ENCODE measurements at regions not wholly inside any gene's neighbourhood (a gene's known extent, or its start where the extent isn't known, plus 50 kb on each side); places are given as distances from the start of the nearest gene placed in this dataset.
"Not testable (repeated sequence)": the region's sequence is repeated elsewhere in the genome, so short reads cannot be mapped to it uniquely, and the experiment has no call there.

- DNase-seq (no peak), ATAC-seq (ENCODE audit: low read depth) (no peak)
- Mint-ChIP-seq H3K27ac (peak overlapping the region; percentile 26), H3K4me1 (peaks cover 63% of the 10 kb centered on the region), H3K36me3 (ENCODE audit: low read depth) (peaks cover 32% of the 10 kb centered on the region), H3K4me3 (peak overlapping the region; percentile 9), H3K9me3 (no peaks in the 10 kb centered on the region), H3K27me3 (no peaks in the 10 kb centered on the region)
- intact Hi-C loops (cut with micrococcal nuclease): loop anchor here (1.0 kb wide), 1 partner anchor 12 kb away; no protein-coding TSS in a partner anchor
- TF ChIP-seq CTCF (IDR thresholded peaks at IDR 0.05): no peak
- POLR2A ChIA-PET: interaction anchor here (0.5 to 1.1 kb wide), 2 partner anchors 15 to 17 kb away, joined by 3 read pairs; no protein-coding TSS in a partner anchor
- CTCF ChIA-PET: no interaction called here
Measured at GRCh38 chr6:144364208-144364720, 79.1 kb downstream of the UTRN start.

- DNase-seq (no peak), ATAC-seq (ENCODE audit: low read depth) (no peak)
- Mint-ChIP-seq H3K27me3 (no peaks in the 10 kb centered on the region), H3K9me3 (no peaks in the 10 kb centered on the region), H3K27ac (peak overlapping the region; percentile 7), H3K4me1 (peaks cover 62% of the 10 kb centered on the region), H3K4me3 (no peak overlapping the region), H3K36me3 (ENCODE audit: low read depth) (peaks cover 37% of the 10 kb centered on the region)
- intact Hi-C loops (cut with micrococcal nuclease): loop anchor here (1.0 kb wide), 1 partner anchor 12 kb away; no protein-coding TSS in a partner anchor
- CTCF ChIA-PET: no interaction called here
- no peak for TF ChIP-seq CTCF (IDR thresholded peaks at IDR 0.05)
- POLR2A ChIA-PET: interaction anchor here (0.5 to 1.1 kb wide), 2 partner anchors 15 to 18 kb away, joined by 3 read pairs; no protein-coding TSS in a partner anchor
Measured at GRCh38 chr6:144364782-144365181, 79.6 kb downstream of the UTRN start.

- H3K4me3 Mint-ChIP-seq: no peak overlapping the region
- H3K27ac Mint-ChIP-seq: peak overlapping the region; percentile 47
- H3K27me3 Mint-ChIP-seq: no peaks in the 10 kb centered on the region
- DNase-seq: no peak
- ATAC-seq (ENCODE audit: low read depth): no peak
- peaks cover 40% of the 10 kb centered on the region for H3K36me3 Mint-ChIP-seq (ENCODE audit: low read depth)
- H3K4me1 Mint-ChIP-seq: peaks cover 62% of the 10 kb centered on the region
- no peaks in the 10 kb centered on the region for H3K9me3 Mint-ChIP-seq
- ChIA-PET POLR2A (no interaction called here), CTCF (no interaction called here)
- no peak for TF ChIP-seq CTCF (IDR thresholded peaks at IDR 0.05)
- intact Hi-C loops (cut with micrococcal nuclease): no loop called here
Measured at GRCh38 chr6:144365271-144365670, 80.1 kb downstream of the UTRN start.

GRCh38 chr6:144369696-144370095 is 84.6 kb downstream of the UTRN start:
- H3K27ac Mint-ChIP-seq: peak overlapping the region; percentile 18
- CTCF ChIA-PET; DNase-seq; ATAC-seq (ENCODE audit: low read depth); H3K9me3 Mint-ChIP-seq; H3K27me3 Mint-ChIP-seq; POLR2A ChIA-PET; H3K4me3 Mint-ChIP-seq: not testable (repeated sequence)
- peaks cover 46% of the 10 kb centered on the region for H3K36me3 Mint-ChIP-seq (ENCODE audit: low read depth)
- intact Hi-C loops (cut with micrococcal nuclease): loop anchor here (2.0 kb wide), 1 partner anchor 15 kb away; no protein-coding TSS in a partner anchor
- H3K4me1 Mint-ChIP-seq: peaks cover 39% of the 10 kb centered on the region

DNA sequence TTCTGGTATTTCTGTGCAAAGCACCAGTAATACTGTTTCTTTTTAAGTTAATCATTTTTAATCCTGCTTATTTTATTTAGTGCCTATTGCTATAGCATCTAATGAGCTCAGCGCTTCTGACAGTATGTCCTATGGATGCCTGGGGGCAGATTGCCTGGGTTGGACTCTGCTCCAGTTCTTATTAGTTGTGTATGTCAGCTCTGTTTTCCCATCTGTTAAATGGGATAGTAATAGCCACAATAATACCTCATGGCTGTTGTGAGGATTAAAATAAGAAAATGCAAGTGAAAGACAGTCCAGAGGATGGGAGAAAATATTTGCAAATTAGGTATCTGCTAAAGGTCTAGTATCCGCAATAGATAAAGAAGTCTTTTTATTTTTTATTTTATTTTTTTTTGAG is 87.0 kb downstream of the UTRN start:
- Mint-ChIP-seq H3K9me3 (no peaks in the 10 kb centered on the region), H3K4me3 (no peak overlapping the region), H3K27ac (no peak overlapping the region), H3K27me3 (no peaks in the 10 kb centered on the region), H3K4me1 (peaks cover 22% of the 10 kb centered on the region), H3K36me3 (ENCODE audit: low read depth) (peaks cover 36% of the 10 kb centered on the region)
- no peak for TF ChIP-seq CTCF (IDR thresholded peaks at IDR 0.05)
- intact Hi-C loops (cut with micrococcal nuclease): no loop called here
- ATAC-seq (ENCODE audit: low read depth) (no peak), DNase-seq (no peak)
- POLR2A ChIA-PET: interaction anchor here (0.5 kb wide), 1 partner anchor 812 kb away, joined by 6 read pairs; no protein-coding TSS in a partner anchor
- CTCF ChIA-PET: no interaction called here
